ENCODE measurements at regions not wholly inside any gene's neighbourhood (a gene's known extent, or its start where the extent isn't known, plus 50 kb on each side); places are given as distances from the start of the nearest gene placed in this dataset.
A peak's percentile ranks its signal among the peaks of the same experiment; 100 is the strongest.
"Not testable (repeated sequence)": the region's sequence is repeated elsewhere in the genome, so short reads cannot be mapped to it uniquely, and the experiment has no call there.

GRCh38 chr14:38611928-38612327, 356.0 kb upstream of the CLEC14A start:
- Histone ChIP-seq H3K36me3 (ENCODE audit: low read depth) (no peaks in the 10 kb centered on the region), H3K4me2 (ENCODE audit: unreplicated experiment) (no peak overlapping the region), H3F3A (ENCODE audit: insufficient read depth) (no peaks in the 10 kb centered on the region), H3K27me3 (replicated peaks; ENCODE audit: insufficient read depth) (no peaks in the 10 kb centered on the region), H2AFZ (no peak overlapping the region), H3K9me3 (ENCODE audit: low read depth) (no peaks in the 10 kb centered on the region), H4K20me1 (ENCODE audit: insufficient read depth) (no peaks in the 10 kb centered on the region), H3K27ac (no peak overlapping the region), H3K79me2 (ENCODE audit: insufficient read depth) (no peaks in the 10 kb centered on the region), H3K4me1 (ENCODE audit: insufficient read depth) (no peaks in the 10 kb centered on the region), H3K9me2 (ENCODE audit: insufficient read depth) (no peaks in the 10 kb centered on the region), H3K9ac (no peak overlapping the region), H3K4me3 (no peak overlapping the region)
- no peak for DNase-seq
- in situ Hi-C loops (cut with MboI), result no loop called here
- 69 to 75% methylated on average over 2 of the region's 2 CpGs for WGBS, 2 experiments (ENCODE audit: low coverage in 1 of 2, low lambda C conversion rate in 2 of 2, missing lambda C conversion rate in 2 of 2)
- no peak for TF ChIP-seq EZH2 (IDR thresholded peaks at IDR 0.05; ENCODE audit: insufficient read depth, poor library complexity, severe bottlenecking)
- TF ChIP-seq EZH2phosphoT487 (IDR thresholded peaks at IDR 0.05; ENCODE audit: insufficient read depth, low read depth), result no peak

- Histone ChIP-seq H3F3A (ENCODE audit: insufficient read depth) (no peaks in the 10 kb centered on the region), H3K36me3 (ENCODE audit: low read depth) (no peaks in the 10 kb centered on the region), H3K27me3 (replicated peaks; ENCODE audit: insufficient read depth) (no peaks in the 10 kb centered on the region), H3K79me2 (ENCODE audit: insufficient read depth) (no peaks in the 10 kb centered on the region), H2AFZ (no peak overlapping the region), H3K4me1 (ENCODE audit: insufficient read depth) (no peaks in the 10 kb centered on the region), H3K4me3 (no peak overlapping the region), H4K20me1 (ENCODE audit: insufficient read depth) (no peaks in the 10 kb centered on the region), H3K4me2 (ENCODE audit: unreplicated experiment) (no peak overlapping the region), H3K9ac (no peak overlapping the region), H3K9me3 (ENCODE audit: low read depth) (no peaks in the 10 kb centered on the region), H3K27ac (no peak overlapping the region), H3K9me2 (ENCODE audit: insufficient read depth) (no peaks in the 10 kb centered on the region)
- WGBS, 2 experiments (ENCODE audit: low coverage in 1 of 2, low lambda C conversion rate in 2 of 2, missing lambda C conversion rate in 2 of 2), result 71 to 73% methylated on average over 1 of the region's 1 CpG
- in situ Hi-C loops (cut with MboI), result loop anchor here (10.0 kb wide), 1 partner anchor 703 kb away; no protein-coding TSS in a partner anchor
- TF ChIP-seq EZH2phosphoT487 (IDR thresholded peaks at IDR 0.05; ENCODE audit: insufficient read depth, low read depth) (no peak), EZH2 (IDR thresholded peaks at IDR 0.05; ENCODE audit: insufficient read depth, poor library complexity, severe bottlenecking) (no peak)
- no peak for DNase-seq
Measured at GRCh38 chr14:38608244-38608643, 352.4 kb upstream of the CLEC14A start.

- no peaks in the 10 kb centered on the region for H3K9me3 ChIP-seq (ENCODE audit: low read depth)
- H3K4me1 ChIP-seq (ENCODE audit: insufficient read depth), result peaks cover under 1% of the 10 kb centered on the region; the same call in 1 of the 2 replicates
- WGBS, 2 experiments (ENCODE audit: low coverage in 1 of 2, low lambda C conversion rate in 2 of 2, missing lambda C conversion rate in 2 of 2), result 81% methylated on average over 3 of the region's 3 CpGs
- no peak overlapping the region for H3K27ac ChIP-seq
- H3K4me3 ChIP-seq, result no peak overlapping the region
- no peaks in the 10 kb centered on the region for H3K27me3 ChIP-seq (replicated peaks; ENCODE audit: insufficient read depth)
- TF ChIP-seq EZH2phosphoT487 (IDR thresholded peaks at IDR 0.05; ENCODE audit: insufficient read depth, low read depth) (no peak), EZH2 (IDR thresholded peaks at IDR 0.05; ENCODE audit: insufficient read depth, poor library complexity, severe bottlenecking) (no peak)
- DNase-seq, result peak; percentile 23
- no peaks in the 10 kb centered on the region for H3K9me2 ChIP-seq (ENCODE audit: insufficient read depth)
- H3K79me2 ChIP-seq (ENCODE audit: insufficient read depth), result no peaks in the 10 kb centered on the region
- no peak overlapping the region for H3K4me2 ChIP-seq (ENCODE audit: unreplicated experiment)
- H3F3A ChIP-seq (ENCODE audit: insufficient read depth), result no peaks in the 10 kb centered on the region
- no peak overlapping the region for H3K9ac ChIP-seq
- in situ Hi-C loops (cut with MboI), result loop anchor here (10.0 kb wide), 1 partner anchor 701 kb away; no protein-coding TSS in a partner anchor
- H3K36me3 ChIP-seq (ENCODE audit: low read depth), result no peaks in the 10 kb centered on the region
- H2AFZ ChIP-seq, result no peak overlapping the region
- H4K20me1 ChIP-seq (ENCODE audit: insufficient read depth), result no peaks in the 10 kb centered on the region
Measured at GRCh38 chr14:38605193-38606114, 349.6 kb upstream of the CLEC14A start.

- peak; percentile 61 for DNase-seq
- not testable (repeated sequence) for H3K27ac ChIP-seq; H3K9me2 ChIP-seq (ENCODE audit: insufficient read depth); H2AFZ ChIP-seq; H3K4me1 ChIP-seq (ENCODE audit: insufficient read depth); H3K9ac ChIP-seq; H3F3A ChIP-seq (ENCODE audit: insufficient read depth); H4K20me1 ChIP-seq (ENCODE audit: insufficient read depth); H3K4me2 ChIP-seq (ENCODE audit: unreplicated experiment); H3K27me3 ChIP-seq (replicated peaks; ENCODE audit: insufficient read depth); H3K36me3 ChIP-seq (ENCODE audit: low read depth); H3K79me2 ChIP-seq (ENCODE audit: insufficient read depth); H3K4me3 ChIP-seq; H3K9me3 ChIP-seq (ENCODE audit: low read depth)
- 38 to 49% methylated on average over 2 of the region's 2 CpGs for WGBS, 2 experiments (ENCODE audit: low coverage in 1 of 2, low lambda C conversion rate in 2 of 2, missing lambda C conversion rate in 2 of 2)
- in situ Hi-C loops (cut with MboI), result loop anchor here (10.0 kb wide), 1 partner anchor 696 kb away; no protein-coding TSS in a partner anchor
Measured at GRCh38 chr14:38600572-38600971, 344.7 kb upstream of the CLEC14A start.

Measured in GM23248 (cell line).